ENCODE measurements at regions not wholly inside any gene's neighbourhood (a gene's known extent, or its start where the extent isn't known, plus 50 kb on each side); places are given as distances from the start of the nearest gene placed in this dataset.

GRCh38 chr12:28948685-28949084 is 200.4 kb upstream of the FAR2 start:
- no peak for DNase-seq

GRCh38 chr12:28949184-28949583 is 199.9 kb upstream of the FAR2 start:
- no peak for DNase-seq

DNA sequence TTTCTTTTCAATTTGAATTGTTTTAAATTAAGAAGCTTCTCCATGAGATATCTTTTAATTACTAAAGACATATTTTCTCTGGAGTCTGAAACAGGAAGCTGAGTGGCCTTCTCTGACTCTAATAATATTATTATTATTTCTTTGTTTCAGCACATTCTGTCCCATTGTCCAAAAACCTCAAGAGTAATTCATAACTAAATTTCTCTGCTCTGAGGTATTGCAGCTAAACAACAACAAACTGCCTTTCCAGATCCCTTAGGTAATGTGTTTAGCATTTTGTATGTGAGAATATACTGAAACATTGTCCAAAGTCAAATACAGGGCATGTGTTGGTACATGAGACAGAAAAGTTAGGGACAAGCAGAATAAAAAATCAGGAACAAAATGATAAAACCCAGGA is 199.0 kb upstream of the FAR2 start:
- no peak for DNase-seq

- no peak for DNase-seq
These were observed 197.1 kb upstream of the FAR2 start for GRCh38 chr12:28951935-28952334.

DNA sequence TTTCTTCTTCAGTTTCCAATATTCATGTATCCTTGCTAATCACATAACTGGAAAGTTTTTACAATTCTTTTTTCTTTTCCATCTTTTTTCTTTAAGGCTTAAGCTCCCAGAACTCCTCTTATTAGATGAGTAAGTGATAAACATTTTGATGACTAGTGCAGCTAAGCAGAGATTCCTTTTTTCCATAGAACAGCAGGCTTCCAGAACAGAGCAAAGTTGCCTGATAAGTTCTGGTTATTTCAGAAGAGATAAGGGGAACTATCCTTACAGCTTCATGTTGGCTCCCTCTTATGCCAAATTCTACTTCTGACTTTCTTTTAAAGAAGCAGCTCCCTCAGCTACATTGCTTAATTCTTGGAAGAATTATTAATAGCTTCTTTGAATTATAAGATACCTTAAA is 194.7 kb upstream of the FAR2 start:
- no peak for DNase-seq

DNA sequence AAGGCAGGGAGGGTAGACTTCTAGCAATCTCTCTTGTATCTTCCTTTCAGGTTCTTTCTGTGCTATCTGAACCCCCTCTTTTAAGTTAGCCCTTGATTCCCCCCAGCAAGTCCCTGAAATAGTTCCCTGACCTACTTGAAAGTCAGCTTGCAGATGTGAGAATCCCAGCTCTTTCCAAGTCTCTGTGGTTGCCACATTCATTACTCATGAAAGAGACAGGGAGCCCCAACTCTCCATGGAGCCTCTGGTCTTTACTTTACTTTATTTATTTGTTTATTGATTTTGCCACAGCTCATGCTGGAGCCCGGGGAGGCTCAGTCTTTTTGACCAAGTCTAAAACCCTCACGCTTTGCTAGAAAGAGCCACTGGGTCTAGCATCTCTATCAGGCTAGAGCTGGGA is 193.6 kb upstream of the FAR2 start:
- DNase-seq: no peak

GRCh38 chr12:28955931-28956330 is 193.1 kb upstream of the FAR2 start:
- no peak for DNase-seq

DNA sequence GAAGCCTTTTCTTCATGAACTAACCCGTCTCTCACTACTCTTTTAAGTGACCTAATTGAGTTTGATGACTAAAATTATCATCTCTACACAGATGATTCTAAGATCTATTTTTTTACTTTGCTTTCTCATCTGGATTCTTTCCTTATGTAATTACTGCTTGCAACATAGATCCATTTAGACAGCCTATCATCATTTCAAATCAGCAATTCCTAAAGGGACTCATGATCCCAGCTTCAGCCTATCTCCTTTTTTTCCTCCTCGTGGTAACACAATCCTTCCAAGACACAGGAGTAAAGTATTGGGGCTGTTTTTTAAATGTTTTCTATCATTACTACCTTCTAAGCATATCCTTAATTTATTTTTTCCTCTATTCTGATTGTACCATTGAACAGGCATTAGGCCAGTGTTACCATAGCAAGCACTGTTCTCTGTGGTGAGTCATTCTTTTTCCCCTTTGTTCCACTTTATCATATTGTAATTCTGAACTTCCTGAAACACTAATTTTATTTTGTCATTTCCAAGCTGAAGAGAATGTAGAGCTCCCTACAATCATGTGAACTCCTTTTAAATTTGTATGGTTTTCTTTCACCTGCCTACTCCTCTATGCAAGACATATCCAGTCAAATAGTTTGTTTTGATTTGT is 190.4 kb upstream of the FAR2 start:
- DNase-seq: no peak

GRCh38 chr12:28961948-28962384 is 187.1 kb upstream of the FAR2 start:
- DNase-seq: no peak

DNA sequence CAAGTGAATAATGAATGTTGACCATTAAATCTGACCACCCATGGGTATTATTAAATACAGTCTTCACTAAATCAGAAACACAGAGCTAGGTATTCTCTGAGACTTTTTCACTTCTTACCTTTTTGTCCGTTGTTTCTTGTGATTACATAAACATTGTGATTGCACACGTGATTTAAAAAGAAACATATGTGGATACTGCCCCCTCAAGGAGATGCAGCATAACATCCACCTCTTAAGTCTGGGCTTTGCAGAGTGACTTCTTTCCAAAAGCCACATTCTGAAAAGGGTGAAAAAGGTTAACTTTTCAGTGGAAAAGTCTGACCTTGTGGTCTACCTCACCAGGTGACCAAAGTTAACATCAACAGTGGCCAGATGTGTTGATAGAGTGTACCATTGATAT is 185.5 kb upstream of the FAR2 start:
- no peak for DNase-seq

GRCh38 chr12:28966046-28966780 is 182.9 kb upstream of the FAR2 start:
- DNase-seq: no peak

DNA sequence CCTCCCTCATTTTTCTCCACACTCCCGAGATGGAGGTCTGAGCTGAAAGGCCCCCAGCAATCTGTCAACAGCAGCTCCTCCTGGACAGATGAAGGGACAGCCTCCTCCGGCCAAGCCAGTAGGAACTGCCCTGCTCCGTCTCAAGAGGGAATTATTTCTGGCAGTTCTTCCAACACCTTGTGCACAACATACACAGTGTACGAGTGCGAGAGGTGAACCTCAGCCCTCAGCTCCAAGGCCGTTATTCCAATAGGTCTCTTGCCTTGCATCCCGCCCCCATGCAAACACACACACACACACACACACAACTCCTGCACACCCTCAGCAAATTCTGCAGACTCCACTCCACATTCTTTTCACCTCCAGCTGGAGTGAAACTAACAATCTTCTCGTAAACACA is 181.7 kb upstream of the FAR2 start:
- DNase-seq: no peak

- DNase-seq: no peak
These were observed 175.6 kb upstream of the FAR2 start for GRCh38 chr12:28973491-28973890.

- DNase-seq: no peak
These were observed 174.9 kb upstream of the FAR2 start for GRCh38 chr12:28974166-28974565.

DNA sequence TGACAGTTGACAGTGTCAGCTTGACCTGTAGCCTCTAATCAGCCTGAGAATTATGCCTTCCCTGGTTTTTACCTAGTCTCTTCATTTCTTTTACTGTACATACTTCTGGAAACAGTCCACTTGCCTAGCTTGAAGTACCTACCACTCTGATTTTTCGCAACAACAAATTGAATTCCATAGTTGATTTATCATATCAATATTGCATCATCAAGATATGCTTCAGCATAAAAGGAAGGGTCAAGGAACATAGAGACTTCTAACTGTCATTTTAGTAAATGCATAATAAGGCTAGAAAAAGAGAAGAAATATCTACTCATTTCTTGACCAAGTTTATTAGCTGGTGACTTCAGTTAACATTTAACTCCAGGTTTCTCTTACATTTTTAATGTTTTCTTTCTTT is 174.2 kb upstream of the FAR2 start:
- no peak for DNase-seq

DNA sequence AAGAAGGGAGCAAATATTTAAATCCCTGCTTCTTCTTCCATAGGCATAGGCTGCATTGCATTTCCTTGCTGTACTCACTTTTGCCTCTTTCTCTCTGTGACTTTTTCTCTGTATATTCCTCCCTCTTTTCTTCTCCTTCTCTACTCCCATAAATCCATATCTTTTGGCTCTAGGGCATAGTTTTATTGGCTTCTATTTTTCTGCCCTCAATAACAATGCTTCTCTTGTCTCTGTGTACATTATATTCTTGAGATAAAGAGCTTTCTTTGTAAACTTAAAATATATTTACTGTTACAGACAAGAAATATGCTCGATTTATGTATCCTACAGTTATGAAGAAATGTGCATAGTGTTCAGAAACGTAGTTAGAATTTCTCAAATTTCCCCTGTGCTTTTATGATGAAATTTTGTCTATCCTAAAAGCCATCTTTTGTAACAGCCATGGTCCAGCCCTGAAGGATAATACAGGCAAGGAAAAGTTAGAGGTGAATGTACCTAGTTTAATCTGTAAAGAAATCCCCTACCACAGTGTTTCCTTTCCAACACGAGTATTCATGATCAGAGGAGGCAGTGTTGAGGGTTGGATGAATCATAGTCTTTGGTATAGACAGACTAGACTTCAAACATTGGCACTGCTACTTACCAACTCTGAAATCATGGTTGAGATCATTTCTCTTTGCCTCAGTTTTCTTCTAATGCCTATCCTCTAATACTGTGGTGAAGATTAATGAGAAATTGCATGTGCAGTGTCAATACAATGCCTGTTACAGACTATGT is 173.3 kb upstream of the FAR2 start:
- DNase-seq: no peak

DNA sequence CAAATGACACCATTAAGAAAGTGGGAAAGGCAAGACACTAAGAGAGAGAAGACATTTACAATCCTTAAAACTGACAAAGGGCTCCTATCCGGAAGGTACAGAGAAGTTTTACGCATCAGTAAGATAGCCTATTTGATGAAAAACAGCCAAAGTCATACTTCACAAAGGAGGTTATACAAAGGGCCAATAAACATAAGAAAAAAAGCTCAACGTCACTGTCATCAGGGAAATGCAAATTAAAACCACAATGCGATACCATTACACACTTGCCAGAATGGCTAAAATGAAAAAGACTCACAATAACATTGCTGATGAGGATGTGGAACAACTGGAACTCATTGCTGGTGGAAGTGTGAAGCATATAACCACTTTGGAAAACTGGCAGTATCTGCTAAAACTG is 168.6 kb upstream of the FAR2 start:
- DNase-seq: no peak

DNA sequence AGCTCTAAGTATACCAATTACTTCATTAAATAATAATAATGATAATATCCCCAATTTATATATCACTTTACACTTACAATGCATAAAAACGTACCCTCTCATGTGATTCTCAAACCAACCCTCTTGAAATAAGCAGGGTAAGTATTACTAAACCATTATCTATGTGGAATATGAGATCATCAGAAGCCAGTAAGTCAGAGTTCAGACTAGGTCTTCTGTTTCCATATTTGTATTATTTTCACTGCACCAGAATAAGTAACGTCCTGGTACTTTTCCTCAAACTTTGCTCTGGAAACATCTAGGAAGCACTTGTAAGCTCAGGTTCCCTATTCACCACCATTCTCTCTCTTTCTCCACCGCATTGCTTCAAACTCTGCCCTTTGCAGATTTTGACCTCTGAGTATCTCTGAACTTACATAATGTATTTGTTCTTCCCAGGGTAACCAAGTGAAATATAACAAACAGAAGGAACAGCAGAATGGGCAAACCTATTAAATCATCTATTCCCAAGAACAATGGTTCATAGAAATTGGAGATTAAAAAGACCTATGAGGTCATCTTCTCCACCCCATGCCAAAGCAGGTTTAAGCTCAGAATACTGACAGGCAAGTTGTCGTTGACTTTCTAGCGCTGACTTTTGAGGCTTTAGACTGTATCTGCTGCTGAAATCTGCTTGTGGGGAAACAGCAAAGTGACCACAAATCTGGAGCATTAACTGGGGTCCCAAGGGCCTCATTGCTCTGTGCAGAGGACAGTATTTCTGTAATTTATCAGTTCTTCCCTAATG is 161.3 kb upstream of the FAR2 start:
- no peak for DNase-seq

GRCh38 chr12:28988325-28988704 is 160.8 kb upstream of the FAR2 start:
- no peak for DNase-seq

DNA sequence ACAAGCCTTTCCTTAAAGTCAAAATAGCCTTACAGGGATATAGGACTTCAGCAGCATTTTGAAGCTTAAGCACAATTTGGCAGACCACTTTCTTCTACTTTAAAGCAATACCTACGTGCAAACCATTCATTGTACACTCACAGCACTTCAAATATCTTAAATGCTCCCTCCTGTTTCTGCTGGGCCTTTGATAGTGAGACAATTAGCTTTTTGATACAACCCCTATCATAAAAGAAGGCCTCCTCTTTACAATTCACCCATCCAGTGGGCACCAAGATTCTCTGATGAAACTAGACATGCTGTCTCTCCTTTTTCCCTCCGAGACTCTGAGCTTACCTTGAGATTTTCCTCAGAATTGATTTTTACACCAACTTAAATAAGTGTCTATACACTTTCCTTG is 157.5 kb upstream of the FAR2 start:
- no peak for DNase-seq

DNA sequence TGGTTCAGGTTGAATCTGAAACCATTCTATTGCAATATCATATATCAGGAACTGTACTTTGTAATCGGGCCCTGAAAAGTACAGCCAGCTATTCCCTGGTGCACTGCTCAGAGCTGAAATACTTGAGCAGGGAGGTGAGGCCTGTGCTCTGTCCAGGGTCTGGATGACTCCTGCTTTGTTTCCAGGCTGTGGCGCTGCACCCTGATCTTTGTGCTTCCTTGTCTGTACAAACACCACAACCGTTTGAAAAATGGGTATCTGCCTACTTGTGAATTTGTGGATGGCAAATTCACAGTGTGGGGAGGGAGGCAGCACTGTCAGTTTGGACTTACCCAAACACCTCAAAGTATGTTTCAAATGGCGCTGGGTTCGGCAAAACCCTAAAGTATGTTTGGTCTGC is 155.4 kb upstream of the FAR2 start:
- no peak for DNase-seq

DNA sequence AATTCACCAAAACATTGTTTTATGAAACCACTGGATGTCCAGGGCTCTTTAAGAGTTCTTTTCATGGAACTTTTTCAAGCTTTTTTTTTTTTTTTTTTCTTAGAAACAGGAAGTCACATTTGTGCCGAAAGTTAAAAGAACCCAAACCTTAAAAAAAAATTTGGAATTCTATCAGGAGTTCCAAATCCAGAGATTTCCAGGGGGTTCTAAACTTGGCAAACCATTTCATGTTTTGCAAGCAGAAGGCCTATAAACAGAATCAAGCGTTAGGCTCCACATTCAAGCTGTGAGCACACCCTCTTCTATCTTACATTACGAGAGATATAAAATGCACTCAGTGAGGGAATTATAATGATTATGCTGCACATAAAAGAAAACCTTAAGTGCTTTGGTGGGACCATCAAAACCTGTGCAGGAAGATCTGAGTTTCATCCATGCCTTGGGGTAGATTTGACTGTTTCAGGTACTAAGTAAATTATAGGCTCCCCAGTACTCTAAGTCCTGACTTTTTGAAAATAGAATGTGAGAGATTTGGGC is 154.8 kb upstream of the FAR2 start:
- DNase-seq: no peak

GRCh38 chr12:28996688-28997087 is 152.4 kb upstream of the FAR2 start:
- DNase-seq: no peak
